HCT116 (cell line): ENCODE measurements at regions not wholly inside any gene's neighbourhood (a gene's known extent, or its start where the extent isn't known, plus 50 kb on each side); places are given as distances from the start of the nearest gene placed in this dataset.

ENCODE experiments used
- EZH2 ChIP-seq: fragments of 200-600 bp; sonication (generic); IDR thresholded peaks from 2 replicates; pipeline ENCODE4 v1.6.1; 2017; ENCODE audit warnings: antibody characterized with exemption, mixed run types
- REST ChIP-seq: IDR thresholded peaks from 2 replicates; pipeline ENCODE4 v1.6.1; 2012; ENCODE audit warnings: low read depth

GRCh38 chr13:74444864-74445479, 310.8 kb upstream of the KLF12 start:
- TF ChIP-seq REST = no peak
- no peak for TF ChIP-seq EZH2
